Left kidney (tissue), 1 donor: ENCODE measurements at regions not wholly inside any gene's neighbourhood (a gene's known extent, or its start where the extent isn't known, plus 50 kb on each side); places are given as distances from the start of the nearest gene placed in this dataset.
"Not testable (repeated sequence)": the region's sequence is repeated elsewhere in the genome, so short reads cannot be mapped to it uniquely, and the experiment has no call there.

Experiments
- DNase-seq: peaks from one replicate; pipeline ENCODE4 v3.0.0-alpha.2; 2013

DNA sequence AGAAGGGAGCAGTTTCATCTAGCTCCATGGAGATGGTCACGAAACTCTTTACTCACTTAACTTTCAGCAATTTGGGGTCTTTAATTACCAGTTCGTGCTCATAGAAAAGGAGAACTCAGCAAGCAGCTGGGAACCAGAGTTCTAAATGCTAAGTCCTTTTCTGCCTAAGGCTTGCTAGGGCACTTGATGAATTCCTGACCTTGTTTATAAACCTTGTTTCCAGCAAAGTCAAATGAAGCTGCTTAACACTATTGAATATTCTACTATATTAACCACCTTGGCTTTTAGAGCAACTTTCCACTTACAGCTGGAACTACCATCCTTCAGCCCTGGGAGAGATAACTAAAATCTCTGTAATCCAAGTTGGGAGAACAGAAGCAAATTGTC, 79.5 kb upstream of the TSC22D2 start:
- DNase-seq, result no peak

DNA sequence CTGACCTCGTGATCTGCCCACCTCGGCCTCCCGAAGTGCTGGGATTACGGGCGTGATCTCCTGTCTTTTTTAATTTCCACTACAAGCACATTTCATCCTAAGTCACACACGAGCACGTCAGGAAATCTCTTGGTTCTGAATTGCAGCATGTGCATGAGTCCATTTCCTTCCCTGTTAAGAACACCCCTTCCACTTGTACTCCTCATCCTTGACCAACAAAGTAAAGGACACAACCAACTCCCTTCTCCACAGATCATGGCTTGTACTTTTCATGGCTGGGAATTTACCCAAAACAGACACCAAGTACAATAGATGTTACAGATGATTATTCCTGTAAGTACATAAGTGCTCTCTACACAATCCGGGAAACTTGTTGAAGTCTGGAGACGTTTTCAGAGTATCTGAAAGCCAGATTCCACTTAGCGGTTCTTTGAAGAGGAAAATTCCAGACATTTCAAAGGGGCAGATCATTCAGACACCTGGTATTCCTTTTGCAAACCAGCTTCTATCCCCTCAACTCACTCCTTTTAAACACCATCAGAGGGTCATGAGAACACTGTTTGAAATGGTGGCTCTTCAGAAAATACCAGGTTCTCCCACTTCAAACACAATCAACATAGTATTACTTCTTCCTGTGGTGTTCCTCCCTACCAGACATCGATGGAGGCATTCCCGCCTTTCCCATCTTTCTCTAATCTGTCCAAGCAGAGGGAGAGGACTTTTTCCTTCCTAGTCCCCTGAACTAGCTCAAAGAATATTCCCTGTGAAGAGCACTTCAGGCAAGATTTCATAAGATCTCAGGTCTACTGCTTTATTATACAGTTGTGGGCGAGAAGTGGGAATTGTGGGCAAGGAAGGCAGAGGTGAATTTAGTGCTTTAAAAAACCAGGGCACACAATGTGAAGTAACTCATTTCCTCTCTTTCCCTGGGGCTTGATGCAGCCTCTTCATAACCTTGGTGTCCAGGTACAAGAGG, 80.1 kb upstream of the TSC22D2 start:
- DNase-seq, result no peak

DNA sequence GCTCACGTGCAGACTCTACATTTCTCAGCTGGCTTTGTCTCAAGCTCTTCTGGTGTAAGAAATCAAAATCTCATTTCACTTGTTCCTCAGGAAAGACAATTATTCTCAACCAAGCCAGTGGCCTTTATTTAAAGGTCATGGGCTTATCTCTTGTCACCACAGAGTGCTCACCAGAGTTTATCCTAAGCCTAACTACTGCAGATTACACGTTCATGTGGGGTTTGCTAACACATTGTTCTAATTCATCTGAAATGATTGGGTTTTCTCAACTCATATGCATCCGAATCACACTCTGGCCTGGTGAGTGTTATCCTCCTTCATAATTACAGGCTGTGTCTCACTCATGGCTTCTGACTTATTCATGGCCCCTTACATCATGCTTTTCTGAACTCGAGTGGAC, 83.3 kb upstream of the TSC22D2 start:
- no peak for DNase-seq

DNA sequence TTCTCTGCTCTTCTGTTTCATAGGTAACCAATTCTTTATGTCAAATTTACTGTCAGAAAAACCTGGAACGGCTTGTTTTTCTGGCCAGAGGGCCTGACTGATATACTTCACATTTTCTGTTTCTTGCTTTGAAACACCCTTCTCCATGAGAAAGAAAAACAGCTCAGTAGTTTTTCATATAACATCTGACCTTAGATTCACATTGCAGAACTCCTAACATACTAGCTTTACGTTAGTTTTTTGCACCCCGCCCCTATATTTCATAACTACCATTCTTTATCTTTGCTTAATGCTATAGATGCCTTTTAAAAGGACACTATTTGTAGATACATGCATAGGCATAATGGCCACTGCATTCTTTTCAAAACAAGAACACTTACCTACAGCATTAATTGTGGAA, 83.9 kb upstream of the TSC22D2 start:
- no peak for DNase-seq

DNA sequence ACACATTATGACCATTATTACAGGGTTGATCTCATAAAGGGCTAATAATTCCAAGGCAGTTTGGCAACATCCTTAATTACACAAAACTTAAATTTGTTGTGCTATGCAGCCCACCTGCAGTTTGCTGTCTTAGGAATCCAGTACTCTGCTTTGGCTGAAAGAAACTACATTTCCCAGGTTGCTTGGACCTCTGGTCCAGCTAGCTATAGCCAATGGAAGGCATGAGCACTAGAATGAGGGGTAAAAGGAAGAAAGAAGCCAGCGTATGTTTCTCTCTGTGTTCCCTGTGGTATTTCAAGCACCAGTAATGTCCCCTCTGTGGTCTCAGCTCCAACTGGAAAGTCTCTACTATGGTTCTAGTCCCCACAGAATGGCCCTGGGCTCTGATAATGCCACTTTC, 84.3 kb upstream of the TSC22D2 start:
- no peak for DNase-seq

DNA sequence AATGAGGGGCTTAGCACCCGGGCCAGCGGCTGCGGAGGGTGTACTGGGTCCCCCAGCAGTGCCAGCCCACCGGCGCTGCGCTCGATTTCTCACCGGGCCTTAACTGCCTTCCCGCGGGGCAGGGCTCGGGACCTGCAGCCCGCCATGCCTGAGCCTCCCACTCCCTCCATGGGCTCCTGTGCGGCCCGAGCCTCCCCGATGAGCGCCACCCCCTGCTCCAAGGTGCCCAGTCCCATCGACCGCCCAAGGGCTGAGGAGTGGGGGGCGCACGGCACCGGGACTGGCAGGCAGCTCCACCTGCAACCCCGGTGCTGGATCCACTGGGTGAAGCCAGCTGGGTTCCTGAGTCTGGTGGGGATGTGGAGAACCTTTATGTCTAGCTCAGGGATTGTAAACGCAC, 85.0 kb upstream of the TSC22D2 start:
- DNase-seq, result not testable (repeated sequence)

DNA sequence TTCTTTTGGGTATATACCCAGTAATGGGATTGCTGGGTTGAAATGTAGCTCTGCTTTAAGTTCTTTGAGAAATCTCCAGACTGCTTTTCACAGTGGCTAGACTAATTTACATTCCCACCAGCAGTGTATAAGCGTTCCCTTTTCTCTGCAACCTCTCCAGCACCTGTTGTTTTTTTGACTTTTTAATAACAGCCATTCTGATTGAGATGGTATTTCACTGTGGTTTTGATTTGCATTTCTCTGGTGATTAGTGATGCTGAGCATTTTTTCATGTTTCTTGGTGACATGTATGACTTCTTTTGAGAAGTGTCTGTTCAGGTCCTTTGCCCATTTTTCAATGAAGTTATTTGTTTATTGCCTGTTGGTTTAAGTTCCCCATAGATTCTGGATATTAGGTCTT, 87.1 kb upstream of the TSC22D2 start:
- not testable (repeated sequence) for DNase-seq

DNA sequence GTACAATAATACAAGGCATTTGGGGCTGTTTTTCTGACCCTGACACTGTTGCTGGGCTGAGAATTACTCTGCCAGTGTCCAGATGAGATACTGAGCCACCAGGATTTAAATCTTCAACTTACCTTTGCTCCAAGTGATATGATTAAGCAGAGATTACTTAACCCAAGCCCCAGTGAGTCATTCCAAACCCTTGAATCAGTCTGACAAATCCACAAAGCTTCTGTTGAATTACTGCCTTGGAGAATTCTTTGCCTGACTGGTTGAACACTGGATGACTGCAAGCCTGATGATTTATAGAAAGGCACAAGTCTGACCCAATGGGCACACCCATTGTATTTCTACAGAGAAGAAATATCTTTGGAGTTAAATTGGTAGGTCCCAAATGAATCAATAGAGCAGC, 88.2 kb upstream of the TSC22D2 start:
- no peak for DNase-seq

DNA sequence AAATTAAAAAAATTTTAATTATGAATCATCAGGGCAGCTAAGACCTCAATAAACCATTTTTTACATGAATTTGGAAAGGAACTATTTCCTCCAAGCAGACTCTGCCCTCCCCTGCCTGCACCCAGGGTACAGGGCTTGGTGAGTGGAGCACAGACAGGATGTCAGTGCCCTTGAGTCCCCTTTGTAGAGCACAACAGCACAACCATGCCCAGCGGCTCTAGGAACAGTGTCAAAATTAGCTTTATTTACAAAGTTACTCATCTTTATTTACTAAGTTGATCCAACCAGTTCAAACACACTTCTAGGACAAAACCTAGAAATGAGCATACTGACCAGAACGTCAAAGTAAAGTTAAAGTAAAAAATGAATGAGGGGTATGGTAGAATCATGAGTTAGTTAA, 90.6 kb upstream of the TSC22D2 start:
- no peak for DNase-seq

DNA sequence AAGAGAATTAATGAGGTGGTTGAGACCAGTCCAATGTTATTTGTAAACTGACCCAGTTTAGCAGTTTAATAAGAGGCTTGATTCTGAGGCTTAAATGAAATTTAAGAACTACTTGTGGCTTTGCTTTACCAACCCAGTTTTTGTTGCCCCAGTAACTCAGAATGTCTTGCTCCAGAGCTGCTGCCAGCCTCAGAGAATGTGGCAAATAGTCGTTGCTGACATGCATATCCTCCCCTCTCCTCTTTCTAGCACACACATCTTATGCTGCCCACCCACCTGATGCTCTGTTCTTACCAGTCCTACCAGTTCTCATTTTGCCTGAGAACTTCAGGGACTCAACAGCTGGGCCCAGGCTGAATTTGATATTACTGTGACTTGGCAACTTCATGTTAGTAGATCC, 92.4 kb upstream of the TSC22D2 start:
- no peak for DNase-seq

DNA sequence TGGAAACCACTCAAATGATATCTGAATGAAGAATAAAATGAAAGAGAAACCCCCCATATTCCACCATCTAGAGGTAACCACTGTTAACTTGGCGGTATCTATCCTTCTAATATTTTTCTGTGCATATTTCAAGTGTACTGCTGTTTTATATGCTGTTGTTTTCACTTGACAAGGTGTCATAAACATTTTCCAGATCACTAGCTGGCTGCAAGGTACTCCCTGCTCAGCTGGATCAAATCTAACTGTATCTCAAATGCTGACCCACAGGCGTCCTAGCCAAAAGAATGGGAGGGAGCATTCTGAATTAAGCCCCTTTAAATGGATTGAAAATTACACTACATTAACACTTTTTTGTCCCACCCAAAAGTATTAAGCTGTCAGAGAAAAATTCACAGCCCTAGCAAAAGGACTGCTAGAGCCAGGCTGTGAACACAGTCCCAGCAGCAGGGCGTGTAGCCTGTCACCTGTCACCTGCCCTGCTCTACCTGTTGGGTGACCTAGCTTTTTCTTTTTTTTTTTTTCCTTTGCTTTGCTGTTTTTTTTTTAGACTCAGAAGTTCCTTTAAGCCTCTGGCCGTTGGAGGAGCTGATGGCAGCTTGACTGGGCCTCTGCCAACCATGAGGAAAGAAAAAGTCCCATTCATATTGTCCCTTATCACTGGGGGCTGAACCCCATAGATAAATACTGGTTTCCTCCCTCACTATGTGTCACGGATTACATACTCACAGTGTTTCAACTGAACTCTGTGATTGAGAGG, 93.7 kb upstream of the TSC22D2 start:
- no peak for DNase-seq

DNA sequence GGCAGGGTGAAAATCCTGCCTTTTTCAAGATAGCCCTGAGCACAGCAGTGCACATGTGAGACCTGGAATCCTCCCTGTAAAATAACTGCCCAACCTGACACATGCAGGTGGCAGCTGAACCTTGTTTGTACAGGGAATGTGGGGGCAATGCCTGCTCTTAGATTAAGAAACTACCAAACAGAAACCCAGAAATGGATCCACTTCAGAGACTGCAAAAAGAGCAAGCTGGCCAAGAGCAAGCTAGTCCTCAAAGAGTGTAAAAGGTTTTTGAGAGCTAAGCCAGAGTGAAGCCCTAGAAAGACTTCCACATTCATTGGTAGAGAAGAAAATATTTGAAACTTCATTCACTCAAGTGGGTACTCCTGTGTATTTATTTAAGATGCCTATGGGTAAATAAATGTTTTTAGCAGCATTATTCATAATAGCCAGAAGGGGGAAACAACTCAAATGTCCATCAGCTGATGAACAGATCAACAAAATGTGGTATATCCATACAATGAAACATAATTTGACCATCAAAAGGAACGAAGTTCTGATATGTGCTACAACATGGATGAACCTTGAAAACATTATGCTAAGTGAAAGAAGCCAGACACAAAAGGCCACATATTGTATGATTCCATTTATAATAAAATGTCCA, 96.0 kb upstream of the TSC22D2 start:
- DNase-seq, result no peak

DNA sequence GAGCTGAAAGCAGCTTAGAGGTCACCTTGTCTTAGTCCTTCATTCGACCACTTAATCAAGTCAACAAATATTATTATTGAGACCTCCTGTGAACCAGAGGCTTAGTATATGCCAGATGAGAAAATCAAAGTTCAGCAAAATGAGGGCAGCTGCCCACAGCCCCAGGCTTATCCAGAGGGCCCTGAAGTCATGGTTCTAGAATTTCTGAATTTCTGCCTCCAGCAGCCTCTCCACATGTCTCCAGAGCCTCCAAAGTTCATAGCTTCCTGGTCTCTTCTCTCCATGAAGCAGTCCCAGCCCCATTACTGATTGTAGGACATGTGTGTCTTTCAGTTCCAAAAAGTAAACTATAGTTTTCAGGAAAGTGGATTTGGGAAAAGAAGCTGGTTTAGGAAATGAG, 96.9 kb upstream of the TSC22D2 start:
- DNase-seq, result no peak

DNA sequence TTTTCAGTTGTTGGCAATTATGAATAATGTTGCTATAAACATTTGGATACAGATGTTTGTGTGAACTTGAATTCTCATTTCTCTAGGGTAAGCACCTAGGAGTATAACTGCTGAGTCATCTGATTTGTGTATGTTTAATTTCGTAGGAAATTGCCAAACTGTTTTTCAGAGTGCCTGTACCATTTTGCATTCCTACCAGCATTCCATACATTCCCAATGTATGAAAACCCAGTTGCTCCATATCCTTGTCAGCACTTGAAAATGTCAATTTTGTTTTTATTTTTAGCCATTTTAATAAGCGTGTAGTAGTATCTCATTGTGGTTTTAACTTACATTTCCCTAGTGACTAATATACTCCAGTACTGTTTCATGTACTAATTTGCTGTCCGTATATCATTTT, 98.5 kb upstream of the TSC22D2 start:
- DNase-seq, result no peak

DNA sequence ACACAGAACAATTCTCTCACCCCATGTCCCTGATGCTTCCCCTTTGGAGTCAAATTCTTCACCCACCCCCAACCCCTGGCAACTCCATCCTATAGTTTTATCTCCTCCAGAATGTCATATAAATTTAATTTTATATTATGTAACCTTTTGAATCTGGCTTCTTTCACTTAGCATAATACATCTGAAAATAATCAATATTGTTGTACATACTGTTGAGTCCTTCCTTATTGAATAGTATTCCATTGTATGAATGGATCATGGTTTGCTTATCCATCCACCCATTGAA, 98.9 kb upstream of the TSC22D2 start:
- no peak for DNase-seq

DNA sequence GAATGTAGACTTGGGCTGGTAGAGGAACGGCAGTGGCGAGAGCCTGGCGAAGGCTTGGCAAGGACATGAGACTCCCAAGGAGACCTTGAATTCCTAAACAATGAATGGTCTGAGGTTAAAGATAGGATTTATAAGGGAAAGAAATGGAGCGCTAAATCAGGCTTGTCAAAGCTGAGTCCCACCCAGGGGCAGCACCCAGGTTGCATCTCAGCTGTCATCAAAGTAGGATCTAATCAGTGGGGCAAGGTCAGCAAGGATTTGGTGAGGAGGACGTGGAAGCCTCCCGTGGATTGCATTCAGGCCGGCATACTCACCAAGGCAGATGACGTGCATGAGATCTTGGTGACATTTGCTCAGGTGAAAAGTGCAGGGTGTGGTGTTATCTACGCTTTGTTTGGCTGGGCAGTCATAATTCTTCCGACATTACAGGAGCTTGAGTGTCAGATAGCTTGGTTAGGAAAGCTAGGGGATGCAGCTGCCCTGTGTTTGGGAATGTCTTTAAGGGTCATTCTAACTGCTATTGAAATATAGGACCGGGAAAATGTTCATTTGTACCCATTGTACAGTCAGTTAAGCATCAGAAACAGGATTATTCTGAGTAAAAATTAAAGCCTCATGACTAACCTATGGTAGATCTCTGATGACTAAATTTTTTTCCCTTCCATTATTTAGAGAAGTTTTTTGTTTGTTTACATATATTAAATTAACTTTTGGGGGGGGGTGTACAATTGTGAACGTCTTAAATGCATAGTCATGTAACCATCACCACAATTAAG, 99.4 kb upstream of the TSC22D2 start:
- DNase-seq, result no peak

DNA sequence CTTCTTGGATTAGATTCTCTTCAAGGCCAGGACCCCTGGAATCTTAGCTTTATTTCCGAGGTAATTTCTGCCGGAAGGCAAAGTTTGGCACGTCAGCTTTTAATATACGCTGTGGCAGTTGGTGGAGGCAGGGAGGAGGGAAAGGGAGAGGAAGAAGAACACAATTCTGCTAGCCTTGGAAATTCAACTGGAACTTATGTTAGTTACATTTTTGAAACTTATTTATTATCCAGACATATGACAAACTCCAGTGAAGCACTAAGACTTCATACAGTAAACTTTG, 100.1 kb upstream of the TSC22D2 start:
- no peak for DNase-seq

DNA sequence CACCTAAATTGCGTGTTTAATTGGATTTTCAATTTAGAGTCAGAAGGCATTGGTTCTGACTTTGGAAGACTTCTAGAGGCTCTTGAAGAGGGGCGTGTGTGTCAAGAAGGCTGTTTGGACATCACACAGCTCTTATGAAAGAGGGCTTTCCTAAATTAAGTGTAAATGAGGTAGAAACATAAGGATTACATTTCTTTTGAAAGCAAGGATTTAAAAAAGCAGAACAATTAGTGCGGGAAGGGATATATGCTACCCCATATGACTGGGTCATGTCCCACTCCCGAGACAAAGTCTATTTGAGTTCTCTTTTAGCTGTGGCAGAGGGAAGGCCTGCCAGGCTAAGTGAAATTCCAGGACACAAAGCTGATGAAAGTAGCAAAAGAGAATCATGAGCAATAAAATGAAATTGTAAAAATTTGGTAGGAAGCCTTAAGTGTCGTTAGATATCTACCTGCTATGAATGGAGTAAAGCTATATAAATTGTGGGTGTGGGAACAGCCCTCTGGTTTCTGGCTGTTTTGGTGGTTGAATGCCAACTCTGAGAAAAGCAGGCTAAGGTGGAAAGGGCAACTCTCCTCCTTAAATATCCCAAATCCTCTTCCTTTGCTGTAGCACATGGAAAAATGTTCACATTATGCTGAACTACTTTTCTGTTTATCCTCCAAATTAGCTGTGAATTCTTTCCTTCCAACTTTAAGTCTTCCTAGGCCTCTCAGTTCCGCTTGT, 100.6 kb upstream of the TSC22D2 start:
- DNase-seq, result no peak

DNA sequence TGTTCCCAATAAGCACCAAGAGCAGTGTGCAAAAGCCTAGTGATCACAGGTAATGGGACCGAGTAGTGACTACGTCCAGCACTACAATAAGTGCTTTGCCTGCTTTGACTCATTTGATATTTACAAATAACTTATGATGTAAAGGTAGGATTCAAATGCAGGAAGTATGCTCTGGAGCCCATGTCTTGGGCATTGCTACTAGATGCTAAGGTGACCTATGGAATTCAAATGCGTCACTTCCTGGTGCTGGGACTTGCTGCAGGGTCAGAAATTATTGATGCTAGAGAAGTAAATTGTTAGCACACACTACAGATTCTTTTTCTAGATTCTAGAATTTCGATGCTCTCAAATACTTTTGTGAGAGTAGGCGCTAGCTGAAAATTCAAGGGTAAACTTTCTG, 101.2 kb upstream of the TSC22D2 start:
- DNase-seq, result no peak

DNA sequence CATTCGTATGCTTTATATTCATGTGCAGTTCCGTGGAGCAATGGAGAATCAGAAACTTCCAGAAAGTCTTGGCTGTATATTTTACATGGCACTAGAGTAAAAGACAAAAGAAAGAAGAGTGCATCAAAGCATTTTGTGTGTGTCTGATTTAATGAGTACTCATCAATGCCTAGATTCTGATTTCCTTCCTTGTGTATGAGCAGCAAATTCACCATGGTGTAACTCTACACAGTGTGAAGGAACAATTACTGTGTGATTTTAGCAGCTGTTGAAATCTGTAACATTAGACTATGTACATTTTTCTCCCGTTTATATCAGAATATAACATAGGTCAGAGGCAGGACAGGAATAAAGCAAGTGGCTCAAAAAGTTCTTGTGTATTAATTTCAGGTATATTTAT, 102.0 kb upstream of the TSC22D2 start:
- no peak for DNase-seq

DNA sequence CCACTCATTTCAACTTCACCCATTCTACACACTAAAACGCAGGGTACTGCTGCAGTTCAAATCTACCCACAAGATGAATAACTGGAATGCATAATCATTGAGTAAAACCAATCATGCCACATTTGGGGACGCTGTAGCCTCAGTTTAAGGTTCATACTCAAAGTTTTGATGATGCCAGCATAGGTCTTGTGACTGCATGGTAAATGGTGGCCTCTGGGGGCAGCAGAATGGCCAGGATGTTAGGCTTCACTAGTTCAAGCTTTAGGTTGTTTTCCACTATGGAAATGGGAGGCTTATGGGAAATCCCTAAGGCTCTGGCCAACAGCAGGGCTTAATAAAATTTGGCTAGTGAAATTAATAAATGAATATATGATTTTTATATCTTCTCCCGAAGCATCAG, 104.3 kb upstream of the TSC22D2 start:
- DNase-seq, result no peak

DNA sequence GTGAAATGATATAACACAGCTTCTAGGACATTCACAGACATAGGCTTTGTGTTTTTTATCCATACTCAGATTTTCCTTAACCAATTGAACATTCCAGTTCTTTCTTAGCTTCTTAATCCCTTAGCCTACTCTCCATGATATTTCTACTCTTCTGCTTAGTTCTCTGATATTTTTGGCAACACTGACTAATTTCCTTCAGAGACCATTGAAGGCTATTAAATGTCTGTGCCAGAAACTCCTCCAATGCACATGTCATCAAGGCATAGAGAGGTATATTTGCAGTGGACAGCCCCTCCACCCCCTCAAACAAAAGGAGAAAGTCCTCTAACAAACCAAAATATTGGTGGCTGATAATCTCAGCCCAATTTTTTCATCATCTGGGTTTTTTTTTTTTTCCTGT, 105.9 kb upstream of the TSC22D2 start:
- no peak for DNase-seq
